Esophagus (tissue), 2 donors: ENCODE measurements at regions not wholly inside any gene's neighbourhood (a gene's known extent, or its start where the extent isn't known, plus 50 kb on each side); places are given as distances from the start of the nearest gene placed in this dataset.
A peak's percentile ranks its signal among the peaks of the same experiment; 100 is the strongest.
"Not testable (repeated sequence)": the region's sequence is repeated elsewhere in the genome, so short reads cannot be mapped to it uniquely, and the experiment has no call there.

Source experiments
- H3K27ac ChIP-seq, 2 donors: one replicate each; pipeline ENCODE4 v1.5.1; 2013; ENCODE audit warnings: low read depth in 2 of 2, mild to moderate bottlenecking in 2 of 2, inconsistent platforms in 1 of 2, low read length in 1 of 2, moderate library complexity in 1 of 2
- H3K27me3 ChIP-seq, 2 donors: one replicate each; pipeline ENCODE4 v1.6.1; 2013; ENCODE audit warnings: low read length in 2 of 2, control low read depth in 1 of 2, mild to moderate bottlenecking in 1 of 2; ENCODE audit not compliant: insufficient read depth in 2 of 2, control insufficient read depth in 1 of 2
- H3K36me3 ChIP-seq, 2 donors: one replicate each; pipeline ENCODE4 v1.6.1; 2013; ENCODE audit warnings: low read length in 1 of 2; ENCODE audit not compliant: control insufficient read depth in 2 of 2, insufficient read depth in 2 of 2
- H3K4me1 ChIP-seq, 2 donors: one replicate each; pipeline ENCODE4 v1.6.1; 2013; ENCODE audit warnings: low read length in 1 of 2; ENCODE audit not compliant: control insufficient read depth in 2 of 2, insufficient read depth in 2 of 2
- H3K4me3 ChIP-seq, 2 donors: one replicate each; pipeline ENCODE4 v1.5.1; 2013; ENCODE audit warnings: low read length in 2 of 2, mild to moderate bottlenecking in 2 of 2, low read depth in 1 of 2, moderate library complexity in 1 of 2
- H3K9me3 ChIP-seq, 2 donors: one replicate each; pipeline ENCODE4 v1.6.1; 2013; ENCODE audit warnings: mild to moderate bottlenecking in 2 of 2, low read depth in 1 of 2, low read length in 1 of 2, moderate library complexity in 1 of 2; ENCODE audit not compliant: control insufficient read depth in 2 of 2, insufficient read depth in 1 of 2
- WGBS, 2 donors: extraction: QIAGEN DNeasy Blood & Tissue Kit; methylation state at CpG; one replicate each; pipeline ENCODE4 v1.1.7; 2013; 5-methylcytosine and 5-hydroxymethylcytosine counted together
- donor health status: healthy with polysubstance abuse.
- donor health status: Bipolar disorder and iron deficiency.

DNA sequence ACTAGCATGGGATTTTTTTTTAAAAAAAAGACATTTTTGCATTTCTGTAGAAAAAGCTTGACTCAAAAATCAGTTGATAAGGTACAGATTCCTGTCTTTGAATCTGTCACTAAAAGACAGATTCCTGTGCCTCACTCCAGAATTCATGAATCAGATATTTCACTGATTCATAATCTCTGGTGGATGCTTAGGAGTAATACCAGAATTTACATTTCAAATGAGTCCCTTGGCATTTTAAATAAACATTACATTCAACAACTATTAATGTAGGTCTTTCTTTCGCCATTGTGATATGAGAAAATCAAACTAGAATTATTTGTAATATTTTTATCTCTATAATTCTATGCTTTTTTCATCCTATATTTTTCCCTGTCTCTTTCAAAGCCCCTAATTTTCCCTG, 128.3 kb downstream of the APIP start:
- H3K9me3 ChIP-seq, result no peaks in the 10 kb centered on the region
- H3K4me1 ChIP-seq, result peaks cover 0 to 3% of the 10 kb centered on the region in 2 donors
- H3K4me3 ChIP-seq, result no peak overlapping the region
- H3K36me3 ChIP-seq, result no peaks in the 10 kb centered on the region
- H3K27me3 ChIP-seq, result no peaks in the 10 kb centered on the region
- H3K27ac ChIP-seq, result no peak overlapping the region
- WGBS, 2 donors, result 79 to 82% methylated on average over 1 of the region's 1 CpG

DNA sequence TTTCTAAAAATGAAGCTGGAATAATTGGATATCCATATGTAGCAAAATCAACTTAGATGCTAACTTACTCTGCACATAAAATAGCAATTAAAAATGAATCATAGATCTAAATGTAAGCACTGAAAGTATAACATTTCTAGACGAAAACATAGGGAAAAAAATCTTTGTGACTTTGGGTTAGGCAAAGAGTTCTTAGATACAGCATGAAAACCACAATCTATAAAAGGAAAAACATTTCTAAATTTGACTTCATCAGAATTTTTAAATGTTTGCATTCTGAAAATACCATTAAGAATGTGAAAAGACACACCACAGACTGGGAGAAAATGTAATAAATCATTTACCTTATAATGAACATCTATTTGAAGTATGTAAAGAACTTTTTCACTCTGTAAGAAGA, 128.8 kb downstream of the APIP start:
- H3K36me3 ChIP-seq, result no peaks in the 10 kb centered on the region
- H3K4me1 ChIP-seq, result peaks cover 0 to 1% of the 10 kb centered on the region in 2 donors
- no peaks in the 10 kb centered on the region for H3K9me3 ChIP-seq
- H3K27ac ChIP-seq, result no peak overlapping the region
- H3K4me3 ChIP-seq, result no peak overlapping the region
- WGBS, 2 donors, result 55 to 56% methylated on average over 1 of the region's 1 CpG
- no peaks in the 10 kb centered on the region for H3K27me3 ChIP-seq

DNA sequence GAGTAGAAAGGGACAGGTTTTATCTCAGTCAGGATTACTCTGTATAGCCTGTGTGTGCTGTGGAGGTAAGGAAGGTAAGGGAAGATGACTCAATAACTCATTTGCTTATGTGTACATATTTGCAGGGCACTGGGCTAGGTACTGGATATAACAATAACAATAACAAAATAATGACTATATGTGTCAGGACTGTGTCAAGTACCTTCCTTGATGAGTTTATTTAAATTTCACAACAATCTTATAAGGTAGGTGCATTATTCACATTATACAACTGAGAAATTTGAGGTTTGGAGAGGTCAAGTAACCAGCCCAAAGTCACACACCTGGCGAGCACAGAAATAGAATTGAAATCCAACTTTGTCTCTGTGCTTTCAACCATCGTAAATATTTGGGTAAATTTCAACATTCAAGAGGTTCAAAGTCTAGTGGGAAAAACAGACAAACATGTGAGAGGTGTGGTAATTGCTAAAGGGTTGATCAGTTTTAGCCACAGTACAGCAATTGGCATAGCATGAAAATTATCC, 131.8 kb downstream of the APIP start:
- Histone ChIP-seq H3K36me3 (no peaks in the 10 kb centered on the region), H3K27me3 (no peaks in the 10 kb centered on the region), H3K27ac (peak overlapping the region; percentile 28 to 44), H3K4me3 (no peak overlapping the region), H3K9me3 (no peaks in the 10 kb centered on the region), H3K4me1 (no peaks in the 10 kb centered on the region)
- 56 to 66% methylated on average over 2 of the region's 2 CpGs for WGBS, 2 donors

DNA sequence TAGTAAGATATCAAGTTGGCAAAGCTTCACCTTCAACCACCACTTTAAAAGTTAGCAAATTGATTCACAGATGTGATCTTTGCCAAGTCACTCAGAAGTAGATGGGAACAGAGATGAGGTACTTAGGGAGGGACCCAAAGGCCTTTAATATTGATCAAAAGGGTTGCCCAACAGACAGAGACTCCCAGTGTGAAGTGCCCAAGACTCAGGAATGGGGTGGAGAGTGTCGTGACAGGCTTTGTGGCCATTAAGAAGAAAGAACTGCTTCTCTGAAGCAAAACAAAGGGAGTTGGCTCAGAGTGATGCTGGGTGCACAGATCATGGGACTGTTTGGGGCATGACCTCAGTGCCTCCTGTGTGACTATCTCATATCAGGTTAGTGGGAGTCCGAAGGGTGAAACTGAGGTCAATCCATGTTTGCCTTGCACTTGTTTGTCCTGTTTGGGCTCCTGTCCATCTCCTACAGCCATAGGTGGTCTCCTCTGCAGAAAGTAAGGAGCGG, 132.3 kb downstream of the APIP start:
- no peaks in the 10 kb centered on the region for H3K4me1 ChIP-seq

DNA sequence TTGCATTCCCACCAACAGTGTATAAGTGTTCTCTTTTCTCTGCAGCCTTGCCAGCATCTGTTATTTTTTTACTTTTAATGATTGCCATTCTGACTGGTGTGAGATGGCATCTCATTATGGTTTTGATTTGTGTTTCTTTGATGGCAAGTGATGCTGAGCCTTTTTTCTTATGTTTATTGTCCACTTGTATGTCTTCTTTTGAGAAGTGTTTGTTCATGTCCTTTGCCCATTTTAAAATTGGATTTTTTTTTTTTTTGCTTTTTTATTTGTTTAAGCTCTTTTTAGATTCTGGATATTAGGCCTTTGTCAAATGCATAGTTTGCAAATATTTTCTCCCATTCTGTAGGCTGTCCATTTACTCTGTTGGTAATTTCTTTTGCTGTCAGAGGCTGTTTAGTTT, 134.4 kb downstream of the APIP start:
- H3K36me3 ChIP-seq, H3K4me1 ChIP-seq, H3K4me3 ChIP-seq, H3K27ac ChIP-seq, H3K9me3 ChIP-seq, H3K27me3 ChIP-seq: not testable (repeated sequence)

More for the DNA sequence above, 132.3 kb downstream of the APIP start:
- Histone ChIP-seq H3K4me3 (no peak overlapping the region), H3K27me3 (no peaks in the 10 kb centered on the region), H3K9me3 (no peaks in the 10 kb centered on the region), H3K36me3 (no peaks in the 10 kb centered on the region), H3K27ac (peak overlapping the region; percentile 4 to 44)
- WGBS, 2 donors, result 76 to 77% methylated on average over 3 of the region's 3 CpGs

DNA sequence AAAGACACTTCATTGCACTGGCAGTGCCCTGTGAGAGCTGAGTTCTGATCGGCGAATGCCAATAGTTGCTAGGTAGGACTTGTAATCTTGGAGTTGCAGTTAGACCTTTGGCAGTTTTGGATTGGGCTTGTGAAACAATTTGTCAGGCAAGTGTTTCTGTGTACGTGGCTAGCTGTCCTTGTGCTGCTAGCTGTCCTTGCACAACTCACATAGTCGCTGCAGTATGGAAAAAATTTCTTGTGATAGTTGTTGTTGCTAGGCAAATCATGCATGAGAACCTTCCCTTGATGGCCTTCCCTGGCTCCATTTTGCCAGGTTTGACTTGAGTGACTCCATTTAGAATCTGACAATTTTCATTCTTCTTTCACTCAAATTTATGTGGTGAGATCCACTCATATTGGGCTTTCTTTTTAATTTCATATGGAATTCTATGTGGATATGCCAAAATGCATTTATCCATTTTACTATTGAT, 140.7 kb downstream of the APIP start:
- H3K4me3 ChIP-seq, result no peak overlapping the region
- WGBS, 2 donors, result 87 to 94% methylated on average over 4 of the region's 4 CpGs
- no peaks in the 10 kb centered on the region for H3K27me3 ChIP-seq
- no peaks in the 10 kb centered on the region for H3K4me1 ChIP-seq
- H3K9me3 ChIP-seq, result no peaks in the 10 kb centered on the region
- H3K27ac ChIP-seq, result no peak overlapping the region
- no peaks in the 10 kb centered on the region for H3K36me3 ChIP-seq

DNA sequence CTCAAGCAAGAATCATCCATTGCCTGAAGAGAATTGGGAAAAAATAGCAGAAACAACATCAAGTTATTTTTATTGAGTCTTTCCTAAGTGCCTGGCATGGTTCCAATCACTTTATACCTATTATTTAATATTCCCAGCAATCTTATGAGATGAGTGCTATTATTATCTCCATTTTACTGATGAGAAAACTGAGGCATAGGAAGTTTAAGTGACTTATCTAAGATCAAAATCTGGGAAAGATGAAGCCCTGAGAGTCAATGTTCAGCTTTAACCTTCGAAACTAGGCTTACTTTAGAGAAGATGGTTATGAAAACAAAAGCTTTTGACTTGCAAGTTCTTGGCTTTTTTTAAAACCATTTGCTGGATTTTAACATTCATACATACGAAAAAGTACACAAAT, 141.6 kb downstream of the APIP start:
- WGBS, 2 donors, result 63 to 67% methylated on average over 2 of the region's 2 CpGs
- H3K4me3 ChIP-seq, result no peak overlapping the region
- no peak overlapping the region for H3K27ac ChIP-seq
- no peaks in the 10 kb centered on the region for H3K9me3 ChIP-seq
- no peaks in the 10 kb centered on the region for H3K27me3 ChIP-seq
- H3K36me3 ChIP-seq, result no peaks in the 10 kb centered on the region
- H3K4me1 ChIP-seq, result no peaks in the 10 kb centered on the region

DNA sequence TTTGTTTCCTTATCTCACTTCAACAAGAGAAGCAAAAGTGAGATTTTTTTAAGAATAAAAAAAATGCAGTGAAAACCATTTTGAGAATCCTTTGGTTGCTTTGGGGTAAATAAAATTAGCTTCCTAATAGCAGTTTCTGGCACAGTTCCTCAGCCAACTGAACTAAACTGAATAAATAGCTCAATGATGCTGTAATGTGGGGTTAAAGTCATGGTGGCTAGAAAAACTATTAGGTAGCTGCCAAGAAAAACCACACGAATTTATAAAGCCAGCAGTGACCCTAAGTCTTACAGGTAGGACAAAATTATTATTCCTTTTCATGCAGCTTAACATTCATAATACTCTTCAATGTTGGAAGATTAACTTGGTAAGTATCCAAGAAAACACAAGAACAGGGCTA, 142.4 kb downstream of the APIP start:
- Histone ChIP-seq H3K4me3 (no peak overlapping the region), H3K27me3 (no peaks in the 10 kb centered on the region), H3K9me3 (no peaks in the 10 kb centered on the region), H3K27ac (no peak overlapping the region), H3K36me3 (no peaks in the 10 kb centered on the region), H3K4me1 (no peaks in the 10 kb centered on the region)
- WGBS, 2 donors, result 8 to 16% methylated on average over 1 of the region's 1 CpG

DNA sequence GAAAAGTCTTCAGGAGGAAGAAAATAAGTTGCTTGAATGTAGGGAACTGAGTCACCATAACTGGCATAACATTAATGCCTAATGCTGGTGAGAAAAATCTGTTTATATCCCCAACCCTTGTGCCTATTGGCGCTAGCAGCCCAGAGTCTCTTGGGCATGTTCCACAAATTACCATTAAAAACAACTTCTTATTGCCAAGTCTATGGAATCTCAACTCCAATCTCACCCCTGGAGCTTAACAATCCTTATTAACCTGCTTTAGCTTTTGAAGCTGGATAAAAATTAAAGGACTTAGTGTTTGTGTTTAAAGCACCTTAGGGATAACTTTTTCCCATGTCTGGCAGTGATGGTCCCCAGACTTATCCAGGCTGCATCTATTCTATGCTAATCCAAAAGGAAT, 143.0 kb downstream of the APIP start:
- WGBS, 2 donors, result 26 to 30% methylated on average over 1 of the region's 1 CpG

DNA sequence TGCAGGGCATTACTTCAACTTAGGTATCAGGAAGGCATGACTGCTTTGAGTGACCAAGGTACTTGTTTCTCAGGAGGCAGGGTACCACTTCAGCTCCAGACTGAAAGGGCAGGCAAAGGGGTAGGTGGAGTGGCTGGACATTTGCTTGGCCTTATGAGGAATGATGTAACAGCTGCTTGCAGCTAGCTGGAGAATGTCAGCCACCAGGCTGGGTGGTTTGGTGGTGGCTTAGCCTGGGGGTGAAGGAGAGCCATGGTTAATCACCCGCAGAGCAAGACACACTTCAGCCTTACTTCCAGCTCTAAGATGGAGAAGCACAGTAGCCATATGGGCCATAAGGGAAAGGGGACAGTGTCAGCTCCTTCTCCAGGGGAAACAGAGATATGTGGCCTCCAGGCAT, 146.1 kb downstream of the APIP start:
- H3K4me3 ChIP-seq, result no peak overlapping the region
- no peaks in the 10 kb centered on the region for H3K27me3 ChIP-seq
- no peaks in the 10 kb centered on the region for H3K9me3 ChIP-seq
- H3K27ac ChIP-seq, result no peak overlapping the region
- no peaks in the 10 kb centered on the region for H3K4me1 ChIP-seq
- H3K36me3 ChIP-seq, result no peaks in the 10 kb centered on the region
- 96 to 100% methylated on average over 1 of the region's 1 CpG for WGBS, 2 donors

More for the DNA sequence above, 143.0 kb downstream of the APIP start:
- H3K36me3 ChIP-seq, result no peaks in the 10 kb centered on the region
- H3K9me3 ChIP-seq, result no peaks in the 10 kb centered on the region
- no peaks in the 10 kb centered on the region for H3K4me1 ChIP-seq
- no peak overlapping the region for H3K4me3 ChIP-seq
- H3K27me3 ChIP-seq, result no peaks in the 10 kb centered on the region
- no peak overlapping the region for H3K27ac ChIP-seq
